ENCODE measurements at regions not wholly inside any gene's neighbourhood (a gene's known extent, or its start where the extent isn't known, plus 50 kb on each side); places are given as distances from the start of the nearest gene placed in this dataset.

DNA sequence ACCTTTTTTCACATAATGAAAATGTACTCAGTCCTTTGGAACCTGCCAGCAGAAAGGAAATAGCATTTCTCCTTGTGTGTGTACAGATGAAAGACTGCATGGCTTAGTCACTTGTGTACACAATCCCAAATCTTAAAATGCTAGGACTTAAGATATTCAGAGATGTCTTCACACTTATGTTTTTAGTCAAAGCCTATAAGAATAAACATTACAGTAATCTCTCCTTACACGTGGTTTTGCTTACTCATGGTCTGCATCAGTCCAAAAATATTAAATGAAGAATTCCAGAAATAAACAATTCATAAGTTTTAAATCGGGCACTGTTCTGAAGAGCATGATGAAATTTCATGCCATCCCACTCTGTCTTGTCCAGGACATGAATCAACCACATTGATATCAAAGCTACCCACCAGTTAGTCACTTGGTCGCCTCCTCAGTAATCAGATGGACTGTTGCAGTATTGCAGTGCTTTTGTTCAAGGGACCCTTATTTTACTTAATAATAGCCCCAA, 75.7 kb upstream of the RRP15 start:
- H3K9me3 ChIP-seq (ENCODE audit: control insufficient read depth, insufficient read depth, low read length) = no peaks in the 10 kb centered on the region
- H3K27me3 ChIP-seq (ENCODE audit: control insufficient read depth, insufficient read depth, low read length) = no peaks in the 10 kb centered on the region
- H3K9ac ChIP-seq (ENCODE audit: low read depth, low read length) = no peak overlapping the region
- H3K4me3 ChIP-seq (ENCODE audit: low read depth, low read length) = no peak overlapping the region
- H3K4me1 ChIP-seq (ENCODE audit: control insufficient read depth, insufficient read depth, low read length) = no peaks in the 10 kb centered on the region
- H3K36me3 ChIP-seq (ENCODE audit: control insufficient read depth, insufficient read depth, low read length) = no peaks in the 10 kb centered on the region

DNA sequence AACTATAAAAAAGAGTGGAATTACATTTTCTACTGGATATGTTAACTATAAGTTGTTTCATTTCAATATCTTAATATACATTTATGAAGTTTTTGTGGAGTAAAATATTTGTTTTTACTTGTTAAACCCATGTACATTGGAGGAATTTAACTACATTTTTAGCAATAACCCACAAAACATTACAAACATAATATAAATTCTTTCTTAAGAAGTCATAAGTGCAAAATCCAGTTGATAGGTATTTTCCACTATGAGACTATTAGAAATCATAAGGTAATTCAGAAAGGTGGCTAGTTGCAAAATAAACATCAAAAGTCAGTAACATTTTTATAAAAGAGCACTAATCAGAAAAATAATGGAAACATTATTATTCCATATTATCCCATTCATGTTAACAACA, 73.9 kb upstream of the RRP15 start:
- Histone ChIP-seq H3K36me3 (ENCODE audit: control insufficient read depth, insufficient read depth, low read length) (no peaks in the 10 kb centered on the region), H3K9me3 (ENCODE audit: control insufficient read depth, insufficient read depth, low read length) (no peaks in the 10 kb centered on the region), H3K4me3 (ENCODE audit: low read depth, low read length) (no peak overlapping the region), H3K27me3 (ENCODE audit: control insufficient read depth, insufficient read depth, low read length) (no peaks in the 10 kb centered on the region), H3K4me1 (ENCODE audit: control insufficient read depth, insufficient read depth, low read length) (peaks cover under 1% of the 10 kb centered on the region), H3K9ac (ENCODE audit: low read depth, low read length) (no peak overlapping the region)

DNA sequence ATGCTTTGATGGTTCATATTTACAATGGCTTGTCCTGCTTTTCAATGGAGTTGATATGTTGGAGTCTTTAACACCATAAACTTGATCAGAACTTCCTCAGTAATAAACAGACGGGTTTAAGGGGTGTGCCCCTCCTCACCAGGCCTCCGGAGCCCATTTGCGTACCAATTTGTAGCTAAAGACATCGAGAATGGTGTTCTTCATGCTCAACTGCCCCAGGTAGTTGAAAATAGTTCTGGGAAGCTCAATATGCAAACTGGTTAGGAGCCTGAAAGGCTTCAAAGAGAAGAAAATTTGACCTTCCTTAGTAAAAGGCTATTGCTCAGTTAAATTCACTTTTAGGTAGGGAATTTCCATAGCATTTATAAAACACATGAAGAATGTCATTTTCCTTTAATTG, 68.1 kb upstream of the RRP15 start:
- H3K9me3 ChIP-seq (ENCODE audit: control insufficient read depth, insufficient read depth, low read length) = no peaks in the 10 kb centered on the region

GRCh38 chr1:218219460-218219859, 65.6 kb upstream of the RRP15 start:
- Histone ChIP-seq H3K27me3 (ENCODE audit: control insufficient read depth, insufficient read depth, low read length) (no peaks in the 10 kb centered on the region), H3K4me1 (ENCODE audit: control insufficient read depth, insufficient read depth, low read length) (peaks cover 15% of the 10 kb centered on the region), H3K9ac (ENCODE audit: low read depth, low read length) (no peak overlapping the region), H3K36me3 (ENCODE audit: control insufficient read depth, insufficient read depth, low read length) (no peaks in the 10 kb centered on the region), H3K9me3 (ENCODE audit: control insufficient read depth, insufficient read depth, low read length) (no peaks in the 10 kb centered on the region), H3K4me3 (ENCODE audit: low read depth, low read length) (no peak overlapping the region)

More for the DNA sequence above, 68.1 kb upstream of the RRP15 start:
- Histone ChIP-seq H3K4me1 (ENCODE audit: control insufficient read depth, insufficient read depth, low read length) (peaks cover 15% of the 10 kb centered on the region), H3K9ac (ENCODE audit: low read depth, low read length) (no peak overlapping the region), H3K27me3 (ENCODE audit: control insufficient read depth, insufficient read depth, low read length) (no peaks in the 10 kb centered on the region), H3K36me3 (ENCODE audit: control insufficient read depth, insufficient read depth, low read length) (no peaks in the 10 kb centered on the region), H3K4me3 (ENCODE audit: low read depth, low read length) (no peak overlapping the region)

GRCh38 chr1:218224101-218224500, 61.0 kb upstream of the RRP15 start:
- no peaks in the 10 kb centered on the region for H3K4me1 ChIP-seq (ENCODE audit: control insufficient read depth, insufficient read depth, low read length)
- no peaks in the 10 kb centered on the region for H3K27me3 ChIP-seq (ENCODE audit: control insufficient read depth, insufficient read depth, low read length)
- H3K4me3 ChIP-seq (ENCODE audit: low read depth, low read length) = no peak overlapping the region
- no peaks in the 10 kb centered on the region for H3K36me3 ChIP-seq (ENCODE audit: control insufficient read depth, insufficient read depth, low read length)
- no peak overlapping the region for H3K9ac ChIP-seq (ENCODE audit: low read depth, low read length)
- H3K9me3 ChIP-seq (ENCODE audit: control insufficient read depth, insufficient read depth, low read length) = no peaks in the 10 kb centered on the region

- H3K4me3 ChIP-seq (ENCODE audit: low read depth, low read length) = no peak overlapping the region
- no peaks in the 10 kb centered on the region for H3K36me3 ChIP-seq (ENCODE audit: control insufficient read depth, insufficient read depth, low read length)
- H3K9me3 ChIP-seq (ENCODE audit: control insufficient read depth, insufficient read depth, low read length) = no peaks in the 10 kb centered on the region
- no peaks in the 10 kb centered on the region for H3K4me1 ChIP-seq (ENCODE audit: control insufficient read depth, insufficient read depth, low read length)
- no peaks in the 10 kb centered on the region for H3K27me3 ChIP-seq (ENCODE audit: control insufficient read depth, insufficient read depth, low read length)
- H3K9ac ChIP-seq (ENCODE audit: low read depth, low read length) = no peak overlapping the region
Measured at GRCh38 chr1:218226005-218226404, 59.1 kb upstream of the RRP15 start.

All from iPS-15b (cell line).